IMR-90 (cell line): ENCODE measurements at regions not wholly inside any gene's neighbourhood (a gene's known extent, or its start where the extent isn't known, plus 50 kb on each side); places are given as distances from the start of the nearest gene placed in this dataset.

Experiments used
- ATAC-seq: fragments of 200-7000 bp; cut with Tn5 transposase; 2 replicates; pipeline ENCODE4 v1.9.1; 2020; ENCODE audit warnings: low read depth, mild to moderate bottlenecking, moderate library complexity
- BruUV-seq: library from RNA; stranded (reverse); fragments of 400-500 nt; replicated peaks from 2 replicates; lab custom pipeline; 2021; lab: Mats Ljungman, UMichigan
- CTCF ChIA-PET: fragments of 300-600 bp; formaldehyde crosslinking; extraction: SDS; loops from one replicate; lab custom pipeline; 2021; ENCODE audit warnings: antibody characterized with exemption; lab: Yijun Ruan, JAX
- POLR2A ChIA-PET: fragments of 300-600 bp; sonication (Branson Sonifier 250); formaldehyde crosslinking; loops from one replicate; lab custom pipeline; 2022; ENCODE audit warnings: antibody characterized with exemption; ENCODE audit not compliant: unreplicated experiment; lab: Charles Lee
- DNase-seq: peaks from one replicate; pipeline ENCODE4 v3.0.0; 2013
- H2AFZ ChIP-seq: replicated peaks from 2 replicates; pipeline ENCODE3; 2013; ENCODE audit warnings: low read length, mild to moderate bottlenecking; ENCODE audit not compliant: poor library complexity
- H2AK5ac ChIP-seq: 2 replicates; pipeline ENCODE4 v1.6.1; 2013; ENCODE audit warnings: low read depth, low read length, inconsistent platforms
- H2AK9ac ChIP-seq: replicated peaks from 2 replicates; pipeline ENCODE3; 2013; ENCODE audit warnings: mild to moderate bottlenecking, low read depth, low read length, moderate library complexity; ENCODE audit not compliant: poor library complexity
- H2BK120ac ChIP-seq: 2 replicates; pipeline ENCODE4 v1.6.1; 2013; ENCODE audit warnings: low read depth, low read length, inconsistent platforms
- H2BK15ac ChIP-seq: 3 replicates; pipeline ENCODE4 v1.6.1; 2013; ENCODE audit warnings: low read depth, low read length, inconsistent platforms
- H2BK20ac ChIP-seq: 2 replicates; pipeline ENCODE4 v1.6.1; 2013; ENCODE audit warnings: low read depth, mild to moderate bottlenecking, inconsistent platforms, low read length, moderate library complexity
- H2BK5ac ChIP-seq: 2 replicates; pipeline ENCODE4 v1.6.1; 2013; ENCODE audit warnings: mild to moderate bottlenecking, low read depth, low read length, inconsistent platforms; ENCODE audit not compliant: poor library complexity, severe bottlenecking
- H3K14ac ChIP-seq: replicated peaks from 2 replicates; pipeline ENCODE4 v1.6.1; 2013; ENCODE audit warnings: low read depth, low read length, inconsistent platforms
- H3K18ac ChIP-seq: 2 replicates; pipeline ENCODE4 v1.6.1; 2013; ENCODE audit warnings: low read depth, low read length, control low read depth
- H3K23ac ChIP-seq: 2 replicates; pipeline ENCODE4 v1.6.1; 2013; ENCODE audit warnings: low read depth, low read length, inconsistent platforms
- H3K27ac ChIP-seq: 2 replicates; pipeline ENCODE4 v1.5.1; 2013; ENCODE audit warnings: mild to moderate bottlenecking, control low read depth, low read length; ENCODE audit not compliant: insufficient read depth
- H3K27me3 ChIP-seq: 2 replicates; pipeline ENCODE4 v1.6.1; 2013; ENCODE audit warnings: low read length; ENCODE audit not compliant: control insufficient read depth, insufficient read depth
- H3K36me3 ChIP-seq: 2 replicates; pipeline ENCODE4 v1.6.1; 2013; ENCODE audit warnings: low read length, mixed read lengths; ENCODE audit not compliant: control insufficient read depth, insufficient read depth
- H3K4ac ChIP-seq: 2 replicates; pipeline ENCODE4 v1.6.1; 2013; ENCODE audit warnings: low read depth, low read length, inconsistent platforms
- H3K4me1 ChIP-seq: 2 replicates; pipeline ENCODE4 v1.6.1; 2013; ENCODE audit warnings: low read length, mixed read lengths; ENCODE audit not compliant: control insufficient read depth, insufficient read depth
- H3K4me2 ChIP-seq: 2 replicates; pipeline ENCODE4 v1.6.1; 2013; ENCODE audit warnings: low read depth, mild to moderate bottlenecking, control low read depth, low read length, moderate library complexity
- H3K4me3 ChIP-seq: 2 replicates; pipeline ENCODE4 v1.5.1; 2013; ENCODE audit warnings: low read depth, mild to moderate bottlenecking, control low read depth, low read length, moderate library complexity; ENCODE audit not compliant: insufficient read depth
- H3K56ac ChIP-seq: 2 replicates; pipeline ENCODE4 v1.6.1; 2013; ENCODE audit warnings: low read length, inconsistent platforms; ENCODE audit not compliant: insufficient read depth; ENCODE audit errors: extremely low read depth
- H3K79me1 ChIP-seq, 2 experiments: 2 replicates each; pipeline ENCODE4 v1.6.1; 2013; ENCODE audit warnings: low read length in 2 of 2, inconsistent platforms in 1 of 2, low read depth in 1 of 2
- H3K9ac ChIP-seq: 2 replicates; pipeline ENCODE4 v1.6.1; 2013; ENCODE audit warnings: low read depth, low read length, control low read depth
- H3K9me1 ChIP-seq: 2 replicates; pipeline ENCODE4 v1.6.1; 2013; ENCODE audit warnings: low read length, inconsistent platforms; ENCODE audit not compliant: insufficient read depth
- H3K9me3 ChIP-seq: 2 replicates; pipeline ENCODE4 v1.6.1; 2013; ENCODE audit warnings: low read length; ENCODE audit not compliant: control insufficient read depth, insufficient read depth
- H4K20me1 ChIP-seq: 2 replicates; pipeline ENCODE4 v1.6.1; 2013; ENCODE audit warnings: low read length, inconsistent platforms; ENCODE audit not compliant: insufficient read depth
- H4K5ac ChIP-seq: 2 replicates; pipeline ENCODE4 v1.6.1; 2013; ENCODE audit warnings: mild to moderate bottlenecking, low read depth, low read length, control low read depth
- H4K8ac ChIP-seq, 2 experiments: 2 replicates each; pipeline ENCODE4 v1.6.1; 2013; ENCODE audit warnings: low read depth in 2 of 2, low read length in 2 of 2, control low read depth in 1 of 2, inconsistent platforms in 1 of 2
- H4K91ac ChIP-seq: 2 replicates; pipeline ENCODE4 v1.6.1; 2013; ENCODE audit warnings: low read depth, low read length, inconsistent platforms; ENCODE audit not compliant: insufficient read depth
- CEBPB ChIP-seq: IDR thresholded peaks from 2 replicates; pipeline ENCODE4 v1.6.1; 2012; ENCODE audit warnings: low read depth, low read length, improper control_type of control experiment
- RFX5 ChIP-seq: IDR thresholded peaks from 2 replicates; pipeline ENCODE4 v1.8.0; 2012; ENCODE audit warnings: low read depth, mild to moderate bottlenecking, low read length, moderate library complexity
- WGBS, 2 experiments: methylation state at CpG; one replicate each; pipeline versions ENCODE4 v1.1.5 to v1.1.7; 2013; ENCODE audit warnings: missing lambda C conversion rate in 2 of 2; ENCODE audit not compliant: insufficient read length in 1 of 2; ENCODE audit errors: extremely low coverage in 2 of 2; 5-methylcytosine and 5-hydroxymethylcytosine counted together
- dilution Hi-C: fragments of 300-500 bp; cut with HindIII; formaldehyde crosslinking; loops from one replicate; pipeline ENCODE4 v1.14.3; 2018; ENCODE audit warnings: low sequenced_read_pairs; ENCODE audit not compliant: unreplicated experiment
- in situ Hi-C: fragments of 300-500 bp; cut with MboI; formaldehyde crosslinking; loops from 3 replicates; pipeline ENCODE4 v1.14.3; 2019; ENCODE audit warnings: low sequenced_read_pairs, inconsistent platforms, mixed read lengths
- intact Hi-C: fragments of 100-400 bp; cut with micrococcal nuclease; formaldehyde crosslinking; loops from 2 replicates; pipeline ENCODE4 v1.10.0; 2022

GRCh38 chr11:33490842-33491370, 209.7 kb downstream of the C11orf91 start:
- Histone ChIP-seq H3K9me3 (peaks cover 2% of the 10 kb centered on the region; the same call in 1 of the 2 replicates), H3K36me3 (no peaks in the 10 kb centered on the region), H3K18ac (no peak overlapping the region), H2AK5ac (no peak overlapping the region), H3K9me1 (no peaks in the 10 kb centered on the region), H3K23ac (no peak overlapping the region), H2BK15ac (no peak overlapping the region), H3K4me3 (no peak overlapping the region), H2AFZ (no peak overlapping the region), H3K14ac (no peak overlapping the region), H2BK20ac (no peak overlapping the region), H3K27me3 (peaks cover 2% of the 10 kb centered on the region; the same call in 1 of the 2 replicates), H4K5ac (no peak overlapping the region), H3K27ac (no peak overlapping the region), H3K79me1 (peaks cover 0 to 26% of the 10 kb centered on the region in 2 experiments; a peak in 3 of 4 replicates), H3K4ac (no peak overlapping the region), H4K20me1 (no peaks in the 10 kb centered on the region), H2BK5ac (no peak overlapping the region), H3K9ac (no peak overlapping the region), H4K8ac (no peak overlapping the region), H3K4me2 (no peak overlapping the region), H2BK120ac (no peak overlapping the region), H2AK9ac (no peak overlapping the region), H3K56ac (no peak overlapping the region), H4K91ac (no peak overlapping the region), H3K4me1 (no peaks in the 10 kb centered on the region)
- in situ Hi-C loops (no loop called here), dilution Hi-C loops (no loop called here), intact Hi-C loops (no loop called here)
- POLR2A ChIA-PET = no interaction called here
- CTCF ChIA-PET = no interaction called here
- BruUV-seq = no TSS peak
- ATAC-seq (no peak), DNase-seq (no peak)
- WGBS, 2 experiments = 56% methylated on average over 1 of the region's 3 CpGs; no CpG with 5 or more reads in 1 of the 2 experiments
- TF ChIP-seq RFX5 = no peak
- peak; percentile 27; the same call in 1 of the 2 replicates for TF ChIP-seq CEBPB
